HepG2 (cell line): ENCODE measurements at regions not wholly inside any gene's neighbourhood (a gene's known extent, or its start where the extent isn't known, plus 50 kb on each side); places are given as distances from the start of the nearest gene placed in this dataset.
A peak's percentile ranks its signal among the peaks of the same experiment; 100 is the strongest.

ENCODE experiments used
- CC2D1A ChIP-seq: sonication (generic); formaldehyde crosslinking; IDR thresholded peaks from 2 replicates; pipeline ENCODE4 v1.8.1; 2023; ENCODE audit warnings: mild to moderate bottlenecking, missing genetic modification reagents
- EED ChIP-seq: sonication (generic); formaldehyde crosslinking; IDR thresholded peaks from 2 replicates; pipeline ENCODE4 v1.5.0; 2020; ENCODE audit warnings: mild to moderate bottlenecking, missing genetic modification reagents
- GTF2F1 ChIP-seq: fragments of 150-350 bp; IDR thresholded peaks from 2 replicates; pipeline ENCODE4 v1.6.1; 2014; ENCODE audit warnings: low read length
- KLF11 ChIP-seq: IDR thresholded peaks from 2 replicates; pipeline ENCODE4 v1.6.1; 2016; ENCODE audit warnings: missing compliant biosample characterization
- MBD4 ChIP-seq: IDR thresholded peaks from 2 replicates; pipeline ENCODE4 v1.6.1; 2012; ENCODE audit warnings: low read length, inconsistent platforms, borderline replicate concordance
- MED1 ChIP-seq: sonication (generic); formaldehyde crosslinking; IDR thresholded peaks from 2 replicates; pipeline ENCODE4 v1.4.0; 2020; ENCODE audit warnings: missing genetic modification reagents
- MED13 ChIP-seq: sonication (generic); formaldehyde crosslinking; IDR thresholded peaks from 2 replicates; pipeline ENCODE4 v1.5.0; 2020; ENCODE audit warnings: missing genetic modification reagents
- PCBP2 ChIP-seq: fragments of 200-400 bp; formaldehyde crosslinking; optimal IDR thresholded peaks from 2 replicates; pipeline ENCODE3; 2018; ENCODE audit warnings: low read length, low read depth; ENCODE audit not compliant: poor library complexity, severe bottlenecking
- RORA ChIP-seq: sonication (generic); formaldehyde crosslinking; IDR thresholded peaks from 2 replicates; pipeline ENCODE4 v1.5.0; 2020; ENCODE audit warnings: mild to moderate bottlenecking, missing genetic modification reagents, moderate library complexity
- SP5 ChIP-seq: IDR thresholded peaks from 2 replicates; pipeline ENCODE4 v1.6.1; 2016; ENCODE audit warnings: low read depth, borderline replicate concordance
- TCF7L2 ChIP-seq: IDR thresholded peaks from 2 replicates; pipeline ENCODE4 v1.6.1; 2011; ENCODE audit warnings: mild to moderate bottlenecking, low read depth, low read length, moderate library complexity
- ZFP1 ChIP-seq: IDR thresholded peaks from 2 replicates; pipeline ENCODE4 v1.6.1; 2016
- ZNF317 ChIP-seq: sonication (generic); formaldehyde crosslinking; IDR thresholded peaks from 2 replicates; pipeline ENCODE4 v1.5.0; 2020; ENCODE audit warnings: mild to moderate bottlenecking, missing genetic modification reagents
- ZNF354B ChIP-seq: sonication (generic); formaldehyde crosslinking; IDR thresholded peaks from 2 replicates; pipeline ENCODE4 v1.8.0; 2022; ENCODE audit warnings: mild to moderate bottlenecking, missing genetic modification reagents
- ZNF510 ChIP-seq: sonication (generic); formaldehyde crosslinking; IDR thresholded peaks from 2 replicates; pipeline ENCODE4 v1.4.0; 2020; ENCODE audit warnings: low read depth, mild to moderate bottlenecking, missing genetic modification reagents
- ZSCAN20 ChIP-seq: sonication (generic); formaldehyde crosslinking; IDR thresholded peaks from 2 replicates; pipeline ENCODE4 v1.4.0; 2020; ENCODE audit warnings: missing genetic modification reagents, mild to moderate bottlenecking, borderline replicate concordance
- ZSCAN25 ChIP-seq: sonication (generic); formaldehyde crosslinking; IDR thresholded peaks from 2 replicates; pipeline ENCODE4 v1.8.0; 2022; ENCODE audit warnings: mild to moderate bottlenecking, missing genetic modification reagents
- TF ChIP-seq, protein P1 (sequence below): sonication (generic); formaldehyde crosslinking; IDR thresholded peaks from 2 replicates; pipeline ENCODE4 v1.4.0; 2020; ENCODE audit warnings: missing genetic modification reagents; ENCODE audit errors: not compliant biosample characterization
- TF ChIP-seq, protein P2 (sequence below): sonication (generic); formaldehyde crosslinking; conservative IDR thresholded peaks from 2 replicates; pipeline ENCODE4 v1.4.0; 2020; ENCODE audit warnings: mild to moderate bottlenecking, missing genetic modification reagents, moderate library complexity
- TF ChIP-seq, protein P3 (sequence below): sonication (generic); formaldehyde crosslinking; IDR thresholded peaks from 2 replicates; pipeline ENCODE4 v1.4.0; 2020; ENCODE audit warnings: missing genetic modification reagents

DNA sequence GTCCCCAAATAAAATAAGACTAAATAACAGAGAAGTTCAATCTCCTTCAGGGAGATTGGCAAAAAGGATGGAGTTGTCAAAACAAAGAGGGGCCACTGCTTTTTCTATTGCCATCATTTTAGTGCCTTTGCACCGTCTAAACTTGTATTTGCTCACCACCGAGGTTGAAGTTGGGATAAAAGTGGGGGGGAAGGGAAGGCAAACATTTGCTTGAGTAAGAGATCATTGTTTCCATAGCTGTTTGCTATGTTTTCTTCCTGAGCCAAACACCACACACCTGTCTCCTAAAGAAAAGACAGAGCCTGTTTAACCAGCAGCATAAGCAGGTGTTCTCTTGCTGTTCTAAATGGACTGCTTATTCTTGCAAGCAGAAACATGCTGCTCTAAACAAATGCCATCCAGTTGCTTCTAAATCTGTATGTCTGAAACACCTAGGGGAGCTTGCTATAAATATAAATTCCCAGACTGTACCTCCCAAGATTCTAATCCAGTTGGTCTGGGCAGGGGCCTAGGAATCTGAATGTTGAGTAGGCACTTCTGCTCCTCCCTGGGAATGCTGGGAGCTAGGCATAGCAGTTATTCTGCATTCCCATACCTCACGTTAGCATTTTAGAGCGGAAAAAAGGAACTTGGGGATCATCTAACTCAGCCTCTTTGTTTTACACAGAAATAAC is 179.4 kb upstream of the ARL4C start (continued):
- TF ChIP-seq, protein P1, sequence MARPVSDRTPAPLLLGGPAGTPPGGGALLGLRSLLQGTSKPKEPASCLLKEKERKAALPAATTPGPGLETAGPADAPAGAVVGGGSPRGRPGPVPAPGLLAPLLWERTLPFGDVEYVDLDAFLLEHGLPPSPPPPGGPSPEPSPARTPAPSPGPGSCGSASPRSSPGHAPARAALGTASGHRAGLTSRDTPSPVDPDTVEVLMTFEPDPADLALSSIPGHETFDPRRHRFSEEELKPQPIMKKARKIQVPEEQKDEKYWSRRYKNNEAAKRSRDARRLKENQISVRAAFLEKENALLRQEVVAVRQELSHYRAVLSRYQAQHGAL (CRISPR knock-in tag): no peak
- TF ChIP-seq PCBP2: no peak
- peak; percentile 50; the same call in 1 of the 2 replicates for TF ChIP-seq CC2D1A
- TF ChIP-seq ZSCAN25: 0 out of 2 replicates have a peak, but pooled peaks have one; percentile 33
- TF ChIP-seq KLF11: peak; percentile 16
- TF ChIP-seq MBD4: peak; percentile 90; the same call in 1 of the 2 replicates
- TF ChIP-seq EED: no peak
- TF ChIP-seq SP5: 0 out of 2 replicates have a peak, but pooled peaks have one; percentile 40
- TF ChIP-seq ZFP1: peak; percentile 80
- peak; percentile 51; the same call in 1 of the 2 replicates for TF ChIP-seq MED13 (CRISPR knock-in tag)
- no peak for TF ChIP-seq ZNF510 (CRISPR knock-in tag)
- TF ChIP-seq, protein P2, sequence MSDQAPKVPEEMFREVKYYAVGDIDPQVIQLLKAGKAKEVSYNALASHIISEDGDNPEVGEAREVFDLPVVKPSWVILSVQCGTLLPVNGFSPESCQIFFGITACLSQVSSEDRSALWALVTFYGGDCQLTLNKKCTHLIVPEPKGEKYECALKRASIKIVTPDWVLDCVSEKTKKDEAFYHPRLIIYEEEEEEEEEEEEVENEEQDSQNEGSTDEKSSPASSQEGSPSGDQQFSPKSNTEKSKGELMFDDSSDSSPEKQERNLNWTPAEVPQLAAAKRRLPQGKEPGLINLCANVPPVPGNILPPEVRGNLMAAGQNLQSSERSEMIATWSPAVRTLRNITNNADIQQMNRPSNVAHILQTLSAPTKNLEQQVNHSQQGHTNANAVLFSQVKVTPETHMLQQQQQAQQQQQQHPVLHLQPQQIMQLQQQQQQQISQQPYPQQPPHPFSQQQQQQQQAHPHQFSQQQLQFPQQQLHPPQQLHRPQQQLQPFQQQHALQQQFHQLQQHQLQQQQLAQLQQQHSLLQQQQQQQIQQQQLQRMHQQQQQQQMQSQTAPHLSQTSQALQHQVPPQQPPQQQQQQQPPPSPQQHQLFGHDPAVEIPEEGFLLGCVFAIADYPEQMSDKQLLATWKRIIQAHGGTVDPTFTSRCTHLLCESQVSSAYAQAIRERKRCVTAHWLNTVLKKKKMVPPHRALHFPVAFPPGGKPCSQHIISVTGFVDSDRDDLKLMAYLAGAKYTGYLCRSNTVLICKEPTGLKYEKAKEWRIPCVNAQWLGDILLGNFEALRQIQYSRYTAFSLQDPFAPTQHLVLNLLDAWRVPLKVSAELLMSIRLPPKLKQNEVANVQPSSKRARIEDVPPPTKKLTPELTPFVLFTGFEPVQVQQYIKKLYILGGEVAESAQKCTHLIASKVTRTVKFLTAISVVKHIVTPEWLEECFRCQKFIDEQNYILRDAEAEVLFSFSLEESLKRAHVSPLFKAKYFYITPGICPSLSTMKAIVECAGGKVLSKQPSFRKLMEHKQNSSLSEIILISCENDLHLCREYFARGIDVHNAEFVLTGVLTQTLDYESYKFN: peak; percentile 95
- TF ChIP-seq MED1 (CRISPR knock-in tag): peak; percentile 96
- TF ChIP-seq, protein P3, sequence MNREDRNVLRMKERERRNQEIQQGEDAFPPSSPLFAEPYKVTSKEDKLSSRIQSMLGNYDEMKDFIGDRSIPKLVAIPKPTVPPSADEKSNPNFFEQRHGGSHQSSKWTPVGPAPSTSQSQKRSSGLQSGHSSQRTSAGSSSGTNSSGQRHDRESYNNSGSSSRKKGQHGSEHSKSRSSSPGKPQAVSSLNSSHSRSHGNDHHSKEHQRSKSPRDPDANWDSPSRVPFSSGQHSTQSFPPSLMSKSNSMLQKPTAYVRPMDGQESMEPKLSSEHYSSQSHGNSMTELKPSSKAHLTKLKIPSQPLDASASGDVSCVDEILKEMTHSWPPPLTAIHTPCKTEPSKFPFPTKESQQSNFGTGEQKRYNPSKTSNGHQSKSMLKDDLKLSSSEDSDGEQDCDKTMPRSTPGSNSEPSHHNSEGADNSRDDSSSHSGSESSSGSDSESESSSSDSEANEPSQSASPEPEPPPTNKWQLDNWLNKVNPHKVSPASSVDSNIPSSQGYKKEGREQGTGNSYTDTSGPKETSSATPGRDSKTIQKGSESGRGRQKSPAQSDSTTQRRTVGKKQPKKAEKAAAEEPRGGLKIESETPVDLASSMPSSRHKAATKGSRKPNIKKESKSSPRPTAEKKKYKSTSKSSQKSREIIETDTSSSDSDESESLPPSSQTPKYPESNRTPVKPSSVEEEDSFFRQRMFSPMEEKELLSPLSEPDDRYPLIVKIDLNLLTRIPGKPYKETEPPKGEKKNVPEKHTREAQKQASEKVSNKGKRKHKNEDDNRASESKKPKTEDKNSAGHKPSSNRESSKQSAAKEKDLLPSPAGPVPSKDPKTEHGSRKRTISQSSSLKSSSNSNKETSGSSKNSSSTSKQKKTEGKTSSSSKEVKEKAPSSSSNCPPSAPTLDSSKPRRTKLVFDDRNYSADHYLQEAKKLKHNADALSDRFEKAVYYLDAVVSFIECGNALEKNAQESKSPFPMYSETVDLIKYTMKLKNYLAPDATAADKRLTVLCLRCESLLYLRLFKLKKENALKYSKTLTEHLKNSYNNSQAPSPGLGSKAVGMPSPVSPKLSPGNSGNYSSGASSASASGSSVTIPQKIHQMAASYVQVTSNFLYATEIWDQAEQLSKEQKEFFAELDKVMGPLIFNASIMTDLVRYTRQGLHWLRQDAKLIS (CRISPR knock-in tag): 0 out of 2 replicates have a peak, but pooled peaks have one; percentile 38
- TF ChIP-seq ZNF354B (CRISPR knock-in tag): no peak
- no peak for TF ChIP-seq RORA (CRISPR knock-in tag)
- TF ChIP-seq ZNF317 (CRISPR knock-in tag): peak; percentile 48; the same call in 1 of the 2 replicates
- peak; percentile 40; the same call in 1 of the 2 replicates for TF ChIP-seq ZSCAN20
- 0 out of 2 replicates have a peak, but pooled peaks have one; percentile 61 for TF ChIP-seq GTF2F1
- no peak for TF ChIP-seq TCF7L2
